ENCODE measurements at regions not wholly inside any gene's neighbourhood (a gene's known extent, or its start where the extent isn't known, plus 50 kb on each side); places are given as distances from the start of the nearest gene placed in this dataset.

DNA sequence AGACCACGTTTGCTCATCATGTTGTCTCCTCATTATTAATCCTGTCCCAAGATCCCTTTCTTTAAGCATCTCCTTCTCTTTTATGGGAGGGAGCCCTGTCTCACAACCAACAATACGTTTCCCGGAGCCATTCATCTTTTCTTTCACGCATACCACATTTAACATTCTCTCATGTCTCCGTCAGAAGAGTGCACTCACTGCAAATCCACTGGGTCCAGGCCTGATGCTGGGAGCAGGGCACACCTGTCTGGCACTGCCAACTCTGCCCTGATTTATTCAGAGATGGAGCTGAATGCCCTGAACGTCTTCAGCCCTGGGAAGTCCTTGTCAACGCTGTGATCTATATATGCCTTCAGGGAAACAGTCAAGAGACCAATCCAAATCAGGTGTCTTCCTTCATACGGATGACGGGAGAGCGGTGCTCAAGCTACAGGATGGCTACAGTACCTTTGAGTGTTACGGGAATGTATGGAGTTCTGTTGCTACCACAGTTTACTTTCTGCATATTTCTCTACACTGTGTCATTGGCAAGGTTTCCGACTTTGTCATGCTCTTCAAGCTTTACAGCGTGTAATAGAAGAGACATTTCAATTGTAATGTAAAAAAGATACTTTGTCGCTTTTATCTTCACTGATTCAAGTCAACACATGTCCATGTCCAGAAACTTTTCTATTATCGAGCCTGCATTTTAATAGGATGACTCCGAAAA lies 140.4 kb upstream of the SLITRK2 start:
- TF ChIP-seq RAD21 (IDR thresholded peaks at IDR 0.05) (no peak), YY1 (IDR thresholded peaks at IDR 0.05) (no peak), CTCF (IDR thresholded peaks at IDR 0.05; ENCODE audit: low read depth, low read length, missing input control) (no peak), NR2F2 (IDR thresholded peaks at IDR 0.05) (no peak), REST (IDR thresholded peaks at IDR 0.05) (no peak)
